K562 (cell line): ENCODE measurements at regions not wholly inside any gene's neighbourhood (a gene's known extent, or its start where the extent isn't known, plus 50 kb on each side); places are given as distances from the start of the nearest gene placed in this dataset.
A peak's percentile ranks its signal among the peaks of the same experiment; 100 is the strongest.

ENCODE experiments used
- ATAC-seq: fragments of 200-7000 bp; cut with Tn5 transposase; 3 replicates; pipeline ENCODE4 v1.9.1; 2020; ENCODE audit warnings: moderate library complexity
- BruUV-seq: library from RNA; stranded (reverse); fragments of 400-500 nt; replicated peaks from 2 replicates; lab custom pipeline; 2021; lab: Mats Ljungman, UMichigan
- CTCF ChIA-PET: fragments of 300-600 bp; formaldehyde crosslinking; extraction: SDS; loops from one replicate; lab custom pipeline; 2021; ENCODE audit warnings: low intra/inter-chr PET ratio; lab: Yijun Ruan, JAX
- POLR2A ChIA-PET: fragments of 300-600, 350-650 bp; sonication (Branson Sonifier 250); formaldehyde crosslinking; extraction: SDS; loops from one replicate; lab custom pipeline; 2021; ENCODE audit warnings: antibody characterized with exemption, inconsistent platforms; lab: Yijun Ruan, JAX
- DNase-seq, 4 experiments: peaks; one replicate each; pipeline versions ENCODE4 v3.0.0 to v3.0.0-alpha.2; 2011 to 2018; ENCODE audit warnings: low spot score in 3 of 4, mixed read lengths in 3 of 4; ENCODE audit errors: extremely low read depth in 1 of 4
- FAIRE-seq: peaks from 2 replicates; lab custom pipeline; 2011; peaks lifted over from hg19 to GRCh38; lab: Jason Lieb, UNC
- H2AFZ ChIP-seq: 2 replicates; pipeline ENCODE4 v1.6.0; 2011; ENCODE audit warnings: low read depth, low read length, control low read depth, inconsistent platforms
- H3K27ac ChIP-seq: fragments of 200-600 bp; 3 replicates; pipeline ENCODE4 v1.8.0; 2011; ENCODE audit warnings: low read depth, mild to moderate bottlenecking, control low read depth, inconsistent platforms, low read length, moderate library complexity, mixed read lengths; ENCODE audit errors: extremely low read depth
- H3K27me3 ChIP-seq, 2 experiments: fragments of 300-600 bp in 1 of 2; 2 replicates in 1 of 2; 3 replicates in 1 of 2; pipeline versions ENCODE4 v1.6.0 to v1.8.0; 2011; ENCODE audit warnings: inconsistent platforms in 2 of 2, low read length in 2 of 2, mild to moderate bottlenecking in 1 of 2, mixed read lengths in 1 of 2, moderate library complexity in 1 of 2; ENCODE audit not compliant: control insufficient read depth in 2 of 2, insufficient read depth in 2 of 2
- H3K36me3 ChIP-seq: fragments of 300-600 bp; 3 replicates; pipeline ENCODE4 v1.8.0; 2011; ENCODE audit warnings: mild to moderate bottlenecking, low read length, inconsistent platforms; ENCODE audit not compliant: control insufficient read depth, insufficient read depth
- H3K4me1 ChIP-seq, 2 experiments: fragments of 200-600 bp in 1 of 2; replicated peaks in 1 of 2; 2 replicates in 1 of 2; 3 replicates in 1 of 2; pipeline versions ENCODE4 v1.5.1 to v1.8.0; 2011; ENCODE audit warnings: inconsistent platforms in 2 of 2, low read length in 2 of 2, mild to moderate bottlenecking in 1 of 2, mixed read lengths in 1 of 2, moderate library complexity in 1 of 2; ENCODE audit not compliant: control insufficient read depth in 2 of 2, insufficient read depth in 2 of 2
- H3K4me2 ChIP-seq: 2 replicates; pipeline ENCODE4 v1.6.1; 2011; ENCODE audit warnings: low read length, control low read depth, inconsistent platforms, mixed read lengths; ENCODE audit not compliant: insufficient read depth
- H3K4me3 ChIP-seq: fragments of 200-600 bp; sonication (generic), shearing (Covaris generic); 2 replicates; pipeline ENCODE4 v1.5.1; 2016; ENCODE audit warnings: control low read depth, inconsistent platforms
- H3K79me2 ChIP-seq: fragments of 200-600 bp; 3 replicates; pipeline ENCODE4 v1.8.0; 2011; ENCODE audit warnings: low read length, inconsistent platforms; ENCODE audit not compliant: control insufficient read depth, insufficient read depth
- H3K9ac ChIP-seq, 2 experiments: 2 replicates each; pipeline versions ENCODE4 v1.6.0 to v1.6.1; 2011; ENCODE audit warnings: low read depth in 2 of 2, low read length in 2 of 2, control low read depth in 1 of 2, inconsistent platforms in 1 of 2, mild to moderate bottlenecking in 1 of 2, mixed read lengths in 1 of 2; ENCODE audit not compliant: insufficient read depth in 1 of 2
- H3K9me1 ChIP-seq: one replicate; pipeline ENCODE4 v1.6.0; 2011; ENCODE audit warnings: inconsistent platforms, mild to moderate bottlenecking, low read length, moderate library complexity; ENCODE audit not compliant: control insufficient read depth, insufficient read depth
- H3K9me3 ChIP-seq: replicated peaks from 2 replicates; pipeline ENCODE4 v1.5.1; 2011; ENCODE audit warnings: low read depth, low read length, inconsistent platforms; ENCODE audit not compliant: control insufficient read depth, insufficient read depth
- H4K20me1 ChIP-seq: replicated peaks from 2 replicates; pipeline ENCODE4 v1.6.1; 2011; ENCODE audit warnings: low read length, inconsistent platforms, mixed read lengths; ENCODE audit not compliant: control insufficient read depth, insufficient read depth
- ATF2 ChIP-seq: sonication (generic); formaldehyde crosslinking; IDR thresholded peaks from 2 replicates; pipeline ENCODE4 v1.8.1; 2022; ENCODE audit warnings: missing genetic modification reagents
- BRCA1 ChIP-seq, 2 experiments: fragments of 450-650 bp in 1 of 2; sonication (generic) in 1 of 2; formaldehyde crosslinking in 1 of 2; IDR thresholded peaks; 2 replicates each; pipeline versions ENCODE4 v1.5.0 to v1.6.1; 2017 to 2020; ENCODE audit warnings: mild to moderate bottlenecking in 1 of 2, missing genetic modification reagents in 1 of 2
- C11orf30 ChIP-seq: fragments of 450-650 bp; IDR thresholded peaks from 2 replicates; pipeline ENCODE4 v1.6.1; 2016; ENCODE audit warnings: low read depth, mild to moderate bottlenecking
- DACH1 ChIP-seq: fragments of 450-650 bp; IDR thresholded peaks from 2 replicates; pipeline ENCODE4 v1.6.1; 2018; ENCODE audit not compliant: partially characterized antibody
- E2F6 ChIP-seq, 2 experiments: IDR thresholded peaks; 2 replicates each; pipeline ENCODE4 v1.6.1; 2011; ENCODE audit warnings: borderline replicate concordance in 1 of 2, control low read depth in 1 of 2, low read depth in 1 of 2, low read length in 1 of 2, mild to moderate bottlenecking in 1 of 2, mixed read lengths in 1 of 2, moderate library complexity in 1 of 2; ENCODE audit not compliant: insufficient read depth in 1 of 2, insufficient read length in 1 of 2, poor library complexity in 1 of 2, severe bottlenecking in 1 of 2; ENCODE audit errors: extremely low read depth in 1 of 2
- FOS ChIP-seq: IDR thresholded peaks from 3 replicates; pipeline ENCODE4 v1.6.1; 2011; ENCODE audit not compliant: insufficient read length; ENCODE audit errors: extremely low read depth
- IRF1 ChIP-seq: sonication (generic); formaldehyde crosslinking; IDR thresholded peaks from 2 replicates; pipeline ENCODE4 v1.8.0; 2022; ENCODE audit warnings: missing genetic modification reagents, mild to moderate bottlenecking, borderline replicate concordance
- KAT8 ChIP-seq: fragments of 450-650 bp; IDR thresholded peaks from 2 replicates; pipeline ENCODE4 v1.6.1; 2016; ENCODE audit warnings: low read depth, mild to moderate bottlenecking
- MAFG ChIP-seq: fragments of 450-650 bp; conservative IDR thresholded peaks from 2 replicates; pipeline ENCODE4 v1.6.1; 2016; ENCODE audit warnings: missing genetic modification characterization, missing compliant biosample characterization
- NELFE ChIP-seq: IDR thresholded peaks from 2 replicates; pipeline ENCODE4 v1.6.1; 2011; ENCODE audit warnings: mild to moderate bottlenecking; ENCODE audit not compliant: insufficient read depth, insufficient read length
- TEAD2 ChIP-seq: fragments of 450-650 bp; IDR thresholded peaks from 2 replicates; pipeline ENCODE4 v1.6.1; 2016; ENCODE audit warnings: missing genetic modification characterization, control low read depth, missing compliant biosample characterization
- ZNF263 ChIP-seq: sonication (generic); formaldehyde crosslinking; IDR thresholded peaks from 2 replicates; pipeline ENCODE4 v1.8.0; 2022; ENCODE audit warnings: mild to moderate bottlenecking, missing genetic modification reagents, borderline replicate concordance
- ZNF639 ChIP-seq, 2 experiments: fragments of 200-800 bp in 1 of 2; sonication (Bioruptor generic) in 1 of 2; sonication (generic) in 1 of 2; formaldehyde crosslinking in 1 of 2; IDR thresholded peaks in 1 of 2; conservative IDR thresholded peaks in 1 of 2; 2 replicates each; pipeline versions ENCODE4 v1.5.0 to v1.6.1; 2016 to 2020; ENCODE audit warnings: missing compliant biosample characterization in 1 of 2, missing genetic modification characterization in 1 of 2, missing genetic modification reagents in 1 of 2
- WGBS: fragments of 100-300 bp; shearing (Covaris generic); methylation state at CpG from one replicate; pipeline ENCODE4 v1.1.6; 2016; ENCODE audit warnings: low coverage, mixed read lengths; ENCODE audit not compliant: insufficient coverage; ENCODE audit errors: missing lambda C conversion rate; 5-methylcytosine and 5-hydroxymethylcytosine counted together
- in situ Hi-C: fragments of 300-500 bp; cut with MboI; formaldehyde crosslinking; loops from 4 replicates; pipeline ENCODE4 v1.15.0; 2018; ENCODE audit warnings: inconsistent platforms, mixed read lengths
- intact Hi-C: fragments of 100-400 bp; cut with micrococcal nuclease; formaldehyde crosslinking; loops from 2 replicates; pipeline ENCODE4 v1.14.2; 2022

- H3K4me1 ChIP-seq, result no peaks in the 10 kb centered on the region
- no peak overlapping the region for H3K27ac ChIP-seq
These were observed 216.2 kb upstream of the PRDM1 start for GRCh38 chr6:105869835-105870440.

More at GRCh38 chr6:105869835-105870440, 216.2 kb upstream of the PRDM1 start:
- H3K9me1 ChIP-seq, result no peaks in the 10 kb centered on the region
- no peak overlapping the region for H2AFZ ChIP-seq
- H3K4me3 ChIP-seq, result no peak overlapping the region
- TF ChIP-seq TEAD2 (tag) (no peak), E2F6 (IDR thresholded peaks at IDR 0.05; ENCODE audit: borderline replicate concordance in 1 of 2, extremely low read depth in 1 of 2, insufficient read depth in 1 of 2, insufficient read length in 1 of 2, low read depth in 1 of 2, low read length in 1 of 2, poor library complexity in 1 of 2, severe bottlenecking in 1 of 2) (no peak), KAT8 (no peak), NELFE (no peak), ZNF263 (CRISPR knock-in tag) (no peak), DACH1 (no peak), MAFG (tag) (0 out of 2 replicates have a peak, but pooled peaks have one; percentile 5), BRCA1 (IDR thresholded peaks at IDR 0.05) (no peak), BRCA1 (CRISPR knock-in tag; IDR thresholded peaks at IDR 0.05) (no peak), IRF1 (CRISPR knock-in tag) (no peak), ZNF639 (CRISPR knock-in tag; conservative IDR thresholded peaks at IDR 0.05 in 1 of 2, IDR thresholded peaks at IDR 0.05 in 1 of 2) (no peak), FOS (no peak), ATF2 (CRISPR knock-in tag) (no peak), C11orf30 (peak; percentile 18; the same call in 1 of the 2 replicates)
- in situ Hi-C loops, result no loop called here
- DNase-seq (no peak), ATAC-seq (no peak), FAIRE-seq (no peak)
- peaks cover under 1 to 10% of the 10 kb centered on the region in 2 experiments for H3K27me3 ChIP-seq
- H3K4me2 ChIP-seq, result no peak overlapping the region
- no peak overlapping the region for H3K9ac ChIP-seq
- ChIA-PET POLR2A (no interaction called here), CTCF (no interaction called here)
- intact Hi-C loops, result no loop called here
- H3K79me2 ChIP-seq, result no peaks in the 10 kb centered on the region
- no peaks in the 10 kb centered on the region for H3K9me3 ChIP-seq
- BruUV-seq, result no TSS peak
- H3K36me3 ChIP-seq, result no peaks in the 10 kb centered on the region
- H4K20me1 ChIP-seq, result no peaks in the 10 kb centered on the region
- 4% methylated on average over 5 of the region's 5 CpGs for WGBS
